ENCODE measurements at regions not wholly inside any gene's neighbourhood (a gene's known extent, or its start where the extent isn't known, plus 50 kb on each side); places are given as distances from the start of the nearest gene placed in this dataset.
"Not testable (repeated sequence)": the region's sequence is repeated elsewhere in the genome, so short reads cannot be mapped to it uniquely, and the experiment has no call there.

- no peak overlapping the region for H3K4me3 ChIP-seq (replicated peaks in 1 of 3; ENCODE audit: insufficient read depth in 1 of 3, low read depth in 1 of 3, low read length in 3 of 3)
- peaks cover 0 to 2% of the 10 kb centered on the region in 2 experiments for H3K27me3 ChIP-seq (ENCODE audit: control insufficient read depth in 2 of 2, insufficient read depth in 2 of 2, low read length in 2 of 2)
- H3K4me1 ChIP-seq (ENCODE audit: control insufficient read depth, extremely low read depth, insufficient read depth, low read length) = no peaks in the 10 kb centered on the region
- no peaks in the 10 kb centered on the region for H4K20me1 ChIP-seq (replicated peaks; ENCODE audit: control insufficient read depth, extremely low read depth, insufficient read depth, low read length)
- FAIRE-seq = no peak
- H3K36me3 ChIP-seq (ENCODE audit: control insufficient read depth in 2 of 2, extremely low read depth in 1 of 2, insufficient read depth in 2 of 2, low read length in 2 of 2) = no peaks in the 10 kb centered on the region
- H3K79me2 ChIP-seq (ENCODE audit: control insufficient read depth, insufficient read depth, low read length) = no peaks in the 10 kb centered on the region
- H3K9me1 ChIP-seq (replicated peaks; ENCODE audit: control insufficient read depth, extremely low read depth, insufficient read depth, low read length) = no peaks in the 10 kb centered on the region
- ChIA-PET CTCF (interaction anchor here (0.9 kb wide), 1 partner anchor 26 kb away, joined by 3 read pairs; no protein-coding TSS in a partner anchor), POLR2A (no interaction called here)
- BruUV-seq (replicated peaks) = no TSS peak
- no peaks in the 10 kb centered on the region for H3K9me3 ChIP-seq (replicated peaks; ENCODE audit: control insufficient read depth, insufficient read depth, low read length)
- TF ChIP-seq FOS (IDR thresholded peaks at IDR 0.05; ENCODE audit: borderline replicate concordance, insufficient read depth, low read length) (no peak), GATA2 (IDR thresholded peaks at IDR 0.05; ENCODE audit: insufficient read depth, insufficient read length, low read depth, low read length) (no peak), MYC (IDR thresholded peaks at IDR 0.05; ENCODE audit: low read depth, low read length) (no peak), EZH2 (IDR thresholded peaks at IDR 0.05; ENCODE audit: borderline replicate concordance, low read depth, low read length, severe bottlenecking) (no peak), POLR2A (IDR thresholded peaks at IDR 0.05; ENCODE audit: low read depth, low read length) (no peak)
- dilution Hi-C loops (cut with MboI; ENCODE audit: extremely low pct_ligation_motif_present, low sequenced_read_pairs) (no loop called here), intact Hi-C loops (cut with micrococcal nuclease) (no loop called here)
- H2AFZ ChIP-seq (ENCODE audit: low read depth, low read length) = no peak overlapping the region
- no peak overlapping the region for H3K9ac ChIP-seq (replicated peaks; ENCODE audit: extremely low read depth, insufficient read depth, low read length)
- H3K27ac ChIP-seq (ENCODE audit: insufficient read depth, low read depth, low read length) = no peak overlapping the region
- DNase-seq (ENCODE audit: low read depth, low spot score) = no peak
- H3K4me2 ChIP-seq (ENCODE audit: insufficient read depth, low read length) = no peak overlapping the region
These were observed 54.9 kb upstream of the LYSMD4 start for GRCh38 chr15:99788156-99788555.

- H3K4me2 ChIP-seq (ENCODE audit: insufficient read depth, low read length); DNase-seq (ENCODE audit: low read depth, low spot score); H3K9ac ChIP-seq (replicated peaks; ENCODE audit: extremely low read depth, insufficient read depth, low read length); POLR2A ChIA-PET; CTCF ChIA-PET; dilution Hi-C loops (cut with MboI; ENCODE audit: extremely low pct_ligation_motif_present, low sequenced_read_pairs); H2AFZ ChIP-seq (ENCODE audit: low read depth, low read length); FAIRE-seq; H3K36me3 ChIP-seq (ENCODE audit: control insufficient read depth in 2 of 2, extremely low read depth in 1 of 2, insufficient read depth in 2 of 2, low read length in 2 of 2); H3K4me1 ChIP-seq (ENCODE audit: control insufficient read depth, extremely low read depth, insufficient read depth, low read length); H3K79me2 ChIP-seq (ENCODE audit: control insufficient read depth, insufficient read depth, low read length); BruUV-seq (replicated peaks); H3K4me3 ChIP-seq (replicated peaks in 1 of 3; ENCODE audit: insufficient read depth in 1 of 3, low read depth in 1 of 3, low read length in 3 of 3); H3K27me3 ChIP-seq (ENCODE audit: control insufficient read depth in 2 of 2, insufficient read depth in 2 of 2, low read length in 2 of 2); H3K9me3 ChIP-seq (replicated peaks; ENCODE audit: control insufficient read depth, insufficient read depth, low read length); H4K20me1 ChIP-seq (replicated peaks; ENCODE audit: control insufficient read depth, extremely low read depth, insufficient read depth, low read length); intact Hi-C loops (cut with micrococcal nuclease); H3K27ac ChIP-seq (ENCODE audit: insufficient read depth, low read depth, low read length); H3K9me1 ChIP-seq (replicated peaks; ENCODE audit: control insufficient read depth, extremely low read depth, insufficient read depth, low read length): not testable (repeated sequence)
These were observed 51.6 kb upstream of the LYSMD4 start for GRCh38 chr15:99784800-99785199.

- FAIRE-seq; H3K4me1 ChIP-seq (ENCODE audit: control insufficient read depth, extremely low read depth, insufficient read depth, low read length); CTCF ChIA-PET; H4K20me1 ChIP-seq (replicated peaks; ENCODE audit: control insufficient read depth, extremely low read depth, insufficient read depth, low read length); dilution Hi-C loops (cut with MboI; ENCODE audit: extremely low pct_ligation_motif_present, low sequenced_read_pairs); H3K36me3 ChIP-seq (ENCODE audit: control insufficient read depth in 2 of 2, extremely low read depth in 1 of 2, insufficient read depth in 2 of 2, low read length in 2 of 2); intact Hi-C loops (cut with micrococcal nuclease); H3K9me1 ChIP-seq (replicated peaks; ENCODE audit: control insufficient read depth, extremely low read depth, insufficient read depth, low read length); H3K9ac ChIP-seq (replicated peaks; ENCODE audit: extremely low read depth, insufficient read depth, low read length); BruUV-seq (replicated peaks); H3K27ac ChIP-seq (ENCODE audit: insufficient read depth, low read depth, low read length); H3K4me2 ChIP-seq (ENCODE audit: insufficient read depth, low read length); H3K27me3 ChIP-seq (ENCODE audit: control insufficient read depth in 2 of 2, insufficient read depth in 2 of 2, low read length in 2 of 2); H3K4me3 ChIP-seq (replicated peaks in 1 of 3; ENCODE audit: insufficient read depth in 1 of 3, low read depth in 1 of 3, low read length in 3 of 3); DNase-seq (ENCODE audit: low read depth, low spot score); H3K9me3 ChIP-seq (replicated peaks; ENCODE audit: control insufficient read depth, insufficient read depth, low read length); H3K79me2 ChIP-seq (ENCODE audit: control insufficient read depth, insufficient read depth, low read length); POLR2A ChIA-PET; H2AFZ ChIP-seq (ENCODE audit: low read depth, low read length): not testable (repeated sequence)
These were observed 50.8 kb upstream of the LYSMD4 start for GRCh38 chr15:99783918-99784619.

All from endothelial cell of umbilical vein (primary cell).